ENCODE measurements at regions not wholly inside any gene's neighbourhood (a gene's known extent, or its start where the extent isn't known, plus 50 kb on each side); places are given as distances from the start of the nearest gene placed in this dataset.

DNA sequence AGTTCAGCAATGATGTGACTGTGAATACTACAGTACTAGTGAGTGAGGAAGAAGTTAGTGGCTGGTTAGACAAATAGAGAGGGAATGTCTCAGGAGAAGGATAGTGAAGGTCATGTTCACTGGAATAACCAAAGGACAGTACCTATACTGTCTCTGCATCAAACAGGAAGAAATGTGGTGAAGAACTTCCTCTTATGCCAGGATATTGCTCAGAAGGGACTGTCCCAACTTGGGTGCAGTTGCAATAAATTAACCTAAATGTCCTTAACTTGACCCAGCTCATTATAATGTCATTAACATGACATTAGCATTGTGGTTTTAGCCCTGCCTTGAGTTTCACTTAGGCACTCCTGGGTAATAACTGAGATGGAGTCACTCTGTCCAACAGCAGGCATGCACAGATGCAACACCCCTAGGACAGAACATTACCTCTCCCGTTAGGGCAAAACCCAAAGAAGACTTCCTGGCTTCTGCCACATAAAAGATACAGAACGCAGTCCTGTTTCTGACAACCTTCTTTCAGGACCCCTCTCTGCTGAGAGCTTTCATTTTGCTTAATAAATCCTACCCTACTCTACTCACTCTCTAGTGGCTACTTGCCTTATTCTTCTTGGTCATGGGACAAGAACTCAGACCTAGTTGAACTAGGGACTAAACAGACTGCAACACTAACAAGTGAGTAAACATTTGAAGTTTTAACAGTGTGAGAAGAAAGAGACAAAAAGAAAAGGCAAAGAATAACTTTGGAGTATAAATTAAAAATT is 1591.6 kb upstream of the MIR17HG start:
- no peak for DNase-seq

DNA sequence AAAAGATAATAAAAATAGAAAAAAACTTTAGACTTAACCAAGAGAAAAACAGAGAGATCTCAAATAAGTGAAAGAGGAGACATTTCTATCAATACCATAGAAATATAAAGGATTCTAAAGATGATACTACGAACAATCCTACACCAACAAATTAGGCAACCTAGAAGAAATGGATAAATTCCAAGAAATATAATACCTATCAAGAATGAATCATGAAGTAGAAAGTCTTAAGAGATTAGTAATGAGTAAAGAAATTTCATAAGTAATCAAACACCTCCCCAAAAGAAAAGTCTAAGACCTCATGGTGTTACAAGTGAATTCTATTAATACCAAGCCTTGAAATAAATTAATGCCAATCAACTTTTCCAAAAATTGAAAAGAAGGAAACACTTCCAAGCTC is 1584.5 kb upstream of the MIR17HG start:
- DNase-seq, result no peak

DNA sequence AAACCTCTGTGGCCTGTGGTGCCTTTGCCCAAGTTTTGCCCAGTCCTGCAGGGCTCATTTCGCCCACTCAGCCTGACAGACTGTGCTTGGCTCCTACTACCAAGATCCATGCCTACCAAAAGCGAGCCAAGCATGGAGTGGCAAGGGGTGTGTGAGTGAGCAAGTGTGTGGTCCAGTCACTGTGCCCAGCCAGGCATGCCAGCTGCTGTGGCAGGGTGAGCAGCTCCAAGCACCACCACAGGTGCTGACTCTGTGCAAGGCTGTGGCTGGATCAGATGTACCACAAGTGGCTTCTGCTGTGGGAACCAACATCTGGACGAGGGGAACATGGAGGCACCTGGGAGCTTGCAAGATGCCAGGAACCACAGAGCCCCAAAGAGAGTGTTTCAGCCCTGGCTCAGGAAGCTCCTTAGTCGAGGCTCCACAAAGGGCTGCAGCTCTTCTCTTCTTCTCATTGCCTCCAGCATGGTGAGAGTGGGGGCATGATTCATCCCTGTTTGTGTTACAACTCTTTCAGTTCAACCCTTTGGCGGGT is 1564.2 kb upstream of the MIR17HG start:
- no peak for DNase-seq

DNA sequence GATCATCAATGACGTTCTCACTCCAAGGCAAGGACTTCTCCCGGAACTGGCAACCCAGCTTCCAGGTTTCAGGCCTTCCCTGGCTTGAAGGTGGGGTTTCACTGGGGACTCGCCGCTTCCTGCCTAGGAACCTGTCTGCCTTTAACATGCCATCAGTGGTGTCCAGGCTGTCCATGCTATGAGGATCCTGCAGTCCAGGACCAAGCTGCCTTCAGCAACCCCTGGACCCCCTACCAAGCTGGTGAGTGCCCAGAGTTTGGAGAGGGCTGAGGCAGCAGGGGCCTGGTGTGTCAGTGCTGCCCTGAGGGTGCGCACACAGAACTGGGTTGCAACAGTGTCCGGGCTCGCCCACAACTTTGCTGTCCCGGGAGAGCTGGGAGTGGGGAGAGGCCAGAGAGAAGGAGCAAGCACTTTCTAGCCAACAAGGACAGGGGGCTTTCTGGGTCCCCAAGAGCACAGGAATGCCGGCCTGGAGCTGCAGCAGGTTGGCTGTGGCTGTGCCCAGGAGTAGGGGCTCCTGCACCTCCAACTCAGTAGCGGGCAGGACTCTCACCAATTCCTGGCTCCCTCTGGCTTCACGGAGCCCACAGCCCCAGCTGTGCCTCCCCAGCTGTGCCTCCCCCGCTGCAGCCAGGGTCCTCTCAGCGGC is 1563.2 kb upstream of the MIR17HG start:
- no peak for DNase-seq

DNA sequence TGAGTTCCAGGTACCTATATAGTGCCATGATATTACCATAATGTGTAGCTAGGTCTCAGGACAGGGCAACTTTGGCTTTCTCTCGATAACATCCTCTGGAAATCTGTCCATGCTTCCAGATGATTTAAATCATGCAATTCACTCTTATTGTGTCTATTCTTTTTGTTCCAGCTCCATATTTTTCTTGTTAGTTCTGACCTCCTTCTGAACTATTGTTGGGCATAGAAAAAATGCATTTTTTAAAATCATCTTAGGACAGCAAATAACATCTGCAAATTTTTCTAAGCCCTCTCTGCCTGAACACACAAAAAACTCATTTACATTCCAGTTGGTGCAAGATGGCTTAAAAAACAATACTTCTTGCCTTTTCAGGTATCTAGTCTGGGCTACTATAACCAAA is 1561.0 kb upstream of the MIR17HG start:
- DNase-seq, result no peak

DNA sequence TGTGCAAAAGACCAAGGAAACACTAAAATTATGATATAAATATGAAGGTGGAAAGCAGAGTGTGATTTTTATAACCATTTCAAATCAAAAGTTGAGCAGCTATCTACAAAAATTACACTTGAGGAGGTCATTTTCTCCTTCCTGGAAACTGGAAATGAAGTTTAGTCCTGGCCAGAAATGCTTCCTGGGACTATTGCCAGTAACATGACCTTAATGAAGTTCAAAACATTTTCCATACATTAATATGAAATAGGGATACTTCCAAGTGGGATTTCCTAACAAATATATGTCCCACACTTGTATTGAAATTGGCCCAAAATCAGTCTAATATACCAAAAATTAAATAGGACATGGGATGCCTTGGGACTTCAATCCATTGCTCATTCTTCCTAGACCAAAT is 1556.8 kb upstream of the MIR17HG start:
- DNase-seq, result no peak

DNA sequence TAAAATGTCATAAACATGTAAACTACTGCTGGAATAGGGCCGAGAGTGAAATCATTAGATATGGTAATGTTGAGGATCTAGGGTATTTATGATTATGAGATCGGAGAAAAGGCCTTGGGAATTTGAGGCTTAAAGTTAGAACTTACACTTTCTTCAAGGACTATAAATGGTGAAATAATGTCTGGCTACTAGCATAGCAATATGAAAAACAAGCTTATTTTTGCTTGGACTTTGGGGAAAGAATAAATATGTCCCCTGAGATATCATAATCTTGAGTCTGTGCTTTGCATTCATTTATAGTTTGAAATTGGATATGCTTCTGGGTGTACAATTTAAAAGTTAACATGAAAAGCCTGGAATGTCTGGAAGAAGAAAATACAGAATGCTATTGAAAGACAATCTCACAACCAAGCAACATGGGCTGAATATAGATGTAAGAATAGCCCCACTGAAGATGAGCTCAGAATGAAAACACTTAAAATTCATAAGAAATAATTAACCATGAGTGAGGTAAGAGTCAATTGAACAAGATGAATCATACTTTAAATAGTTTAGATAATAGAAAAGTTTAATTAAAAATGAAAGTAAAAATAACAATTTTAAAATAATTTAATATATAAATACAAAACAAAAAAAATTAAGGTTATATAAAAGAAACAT is 1555.4 kb upstream of the MIR17HG start:
- no peak for DNase-seq

DNA sequence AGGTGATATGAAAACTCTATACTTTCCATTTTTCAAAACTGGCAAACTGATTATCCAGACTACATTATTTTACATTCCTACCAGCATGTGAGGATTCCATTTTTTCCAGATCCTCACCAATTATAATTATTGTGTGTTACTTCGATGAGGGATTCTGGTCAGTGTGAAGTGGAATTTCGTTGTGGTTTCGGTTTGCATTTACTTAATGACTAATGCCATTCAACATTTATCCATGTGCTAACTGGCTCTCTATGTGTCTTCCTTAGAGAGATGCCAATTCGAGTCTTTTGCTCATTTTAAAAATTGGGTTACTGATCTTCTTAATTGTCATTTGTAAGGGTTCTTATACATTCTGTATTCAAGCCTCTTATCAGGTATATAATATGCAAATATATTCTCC is 1551.3 kb upstream of the MIR17HG start:
- no peak for DNase-seq

DNA sequence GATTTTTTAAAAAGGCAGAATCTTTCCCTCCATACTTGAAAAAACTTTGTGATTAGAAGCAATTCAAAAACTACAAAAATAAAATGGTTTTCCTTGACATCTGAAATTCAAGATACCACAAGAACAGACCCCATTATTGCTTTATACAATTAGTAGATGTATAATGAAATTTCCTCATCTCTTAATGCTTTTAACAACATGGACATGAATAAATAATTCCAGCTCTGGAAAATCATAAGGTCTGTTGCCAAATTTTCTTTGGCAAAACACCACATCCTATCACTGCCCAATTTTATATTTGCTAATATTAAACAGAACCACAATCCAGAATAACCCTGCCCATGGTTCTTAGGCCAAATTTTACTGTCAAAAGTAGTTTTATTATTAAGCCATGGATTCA is 1543.6 kb upstream of the MIR17HG start:
- DNase-seq, result no peak

DNA sequence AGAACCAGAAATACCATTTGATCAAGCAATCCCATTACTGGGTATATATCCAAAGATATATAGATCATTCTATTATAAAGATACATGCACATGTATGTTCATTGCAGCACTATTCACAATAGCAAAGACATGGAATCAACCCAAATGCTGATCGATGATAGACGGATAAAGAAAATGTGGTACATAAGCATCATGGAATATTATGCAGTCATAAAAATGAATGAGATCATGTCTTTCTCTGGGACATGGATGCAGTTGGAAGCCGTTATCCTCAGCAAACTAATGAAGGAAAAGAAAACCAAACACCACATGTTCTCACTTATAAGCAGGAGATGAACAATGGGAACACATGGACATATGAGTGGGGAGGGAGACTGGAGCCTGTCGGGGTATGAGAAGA is 1540.9 kb upstream of the MIR17HG start:
- no peak for DNase-seq

DNA sequence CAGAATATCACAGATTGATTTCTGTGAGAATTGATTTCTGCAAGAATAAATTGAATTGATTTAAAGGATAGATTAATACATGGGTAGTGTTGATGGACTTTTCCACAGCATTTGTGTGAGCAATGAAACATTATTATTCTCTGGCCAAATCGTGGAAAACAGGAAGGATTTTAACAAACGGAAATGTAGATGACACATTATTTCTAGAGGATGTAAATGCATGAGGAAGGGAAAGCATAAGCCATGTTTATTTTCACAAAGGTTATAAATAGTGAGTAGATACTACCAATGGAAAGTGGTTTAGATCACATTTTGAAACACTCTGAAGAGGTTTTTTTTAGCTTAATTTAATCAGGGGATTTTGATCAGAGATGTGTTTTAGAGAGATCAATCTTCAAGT is 1534.6 kb upstream of the MIR17HG start:
- DNase-seq, result no peak

DNA sequence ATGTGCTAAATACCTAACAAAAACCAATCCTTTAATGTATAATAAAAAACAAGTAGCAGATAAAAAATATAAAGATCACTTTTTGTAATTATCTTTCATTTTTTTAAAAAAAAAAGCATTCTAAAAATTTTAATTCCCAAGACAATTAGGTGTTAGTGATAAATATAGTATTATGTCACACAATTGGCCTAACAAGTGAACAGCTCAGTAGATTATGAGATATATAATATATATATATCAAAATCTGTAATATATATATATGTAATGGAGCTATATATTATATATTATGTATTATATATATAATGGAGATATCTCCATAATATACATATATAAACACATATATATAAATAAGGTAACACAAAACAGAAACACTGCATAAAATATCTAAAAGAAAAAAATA is 1531.1 kb upstream of the MIR17HG start:
- no peak for DNase-seq

DNA sequence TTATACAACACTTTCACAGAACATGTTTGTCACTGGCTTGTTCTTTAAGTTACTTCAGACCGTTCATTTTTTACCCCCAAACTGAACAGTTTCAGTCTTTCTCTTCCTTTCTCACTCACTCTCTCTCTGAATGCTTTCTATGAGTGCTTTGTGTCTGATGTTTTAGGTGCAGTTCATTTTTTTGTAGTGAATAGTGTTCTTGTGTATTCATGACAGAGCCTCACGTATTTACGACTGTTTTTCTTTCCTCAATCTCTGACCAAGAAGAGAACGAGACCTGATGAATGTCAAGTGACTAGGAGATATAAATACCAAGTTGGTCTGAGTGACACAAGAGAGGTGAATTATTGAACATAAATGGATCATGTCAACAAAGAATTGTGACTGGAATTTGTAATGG is 1525.0 kb upstream of the MIR17HG start:
- DNase-seq, result no peak

DNA sequence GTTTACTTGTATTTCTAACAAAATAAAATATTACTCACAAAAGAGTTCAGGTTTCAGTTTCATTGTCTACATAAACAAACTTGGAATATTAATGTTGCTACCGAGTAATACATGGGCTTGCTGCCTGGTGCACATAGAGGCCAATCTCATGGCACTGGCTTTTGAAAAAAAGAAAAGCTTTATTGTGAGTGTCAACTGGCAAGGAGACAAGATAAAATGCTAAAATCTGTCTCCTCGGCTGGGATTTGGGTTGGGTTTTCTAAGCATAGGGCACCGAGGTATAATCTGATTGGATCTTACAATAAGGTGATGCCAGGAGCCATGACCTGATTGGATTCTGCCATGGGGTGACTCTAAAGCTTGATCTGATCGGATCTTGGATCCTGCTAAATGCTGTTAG is 1519.9 kb upstream of the MIR17HG start:
- DNase-seq, result no peak

DNA sequence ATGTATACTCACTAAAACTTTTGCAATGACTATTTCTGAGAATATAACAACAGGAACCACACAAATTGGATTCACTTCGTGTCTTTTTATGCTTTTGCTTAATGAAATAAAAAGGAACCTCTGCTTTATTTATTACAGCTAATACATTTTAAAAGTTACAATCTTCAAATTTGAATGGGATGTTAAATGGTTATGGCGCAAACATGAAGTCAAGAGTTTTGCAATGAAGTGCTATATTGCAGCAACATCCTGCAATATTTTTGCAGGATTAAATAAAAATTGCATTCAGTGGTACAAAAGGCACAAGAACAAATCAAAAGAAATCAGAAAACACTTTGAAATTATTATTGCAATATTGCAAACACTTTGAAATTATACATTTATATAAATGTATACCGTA is 1519.0 kb upstream of the MIR17HG start:
- DNase-seq, result no peak

DNA sequence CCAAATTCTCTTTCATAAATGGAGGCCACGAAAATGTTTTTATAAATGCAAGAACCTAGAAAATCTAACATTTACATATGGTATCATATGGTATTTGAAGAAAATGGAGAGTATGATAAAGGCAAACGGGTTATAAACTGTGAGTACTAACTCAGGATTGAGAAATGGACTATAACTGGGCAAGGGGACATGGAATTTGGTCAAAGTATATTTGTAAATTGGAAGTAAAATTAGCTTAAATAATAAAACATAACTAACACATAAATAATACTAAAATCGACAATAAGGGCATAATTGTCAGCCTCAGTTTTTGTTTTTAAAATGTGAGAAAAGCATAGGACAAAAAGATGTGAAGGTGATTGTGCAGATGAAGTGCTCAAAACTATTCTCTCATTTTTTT is 1516.3 kb upstream of the MIR17HG start:
- DNase-seq, result no peak

DNA sequence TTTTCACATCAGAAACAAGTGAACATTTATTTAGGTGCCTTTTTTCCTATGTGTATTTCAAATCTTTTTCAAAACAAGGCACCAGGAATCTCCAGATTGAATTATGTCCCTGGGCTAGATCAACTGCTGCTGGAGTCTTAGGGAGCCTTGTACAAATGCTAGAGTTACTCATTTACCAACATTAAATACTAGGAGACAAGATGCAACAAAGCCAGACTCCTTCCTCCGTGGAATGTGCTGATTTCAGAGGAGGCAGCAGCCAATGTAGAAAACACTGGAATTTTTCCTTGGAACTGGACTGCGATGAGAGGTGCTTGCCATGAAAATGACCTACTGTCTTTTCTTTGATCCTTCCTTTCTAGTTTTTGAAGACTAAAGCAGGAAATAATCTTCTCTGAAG is 1514.7 kb upstream of the MIR17HG start:
- no peak for DNase-seq

DNA sequence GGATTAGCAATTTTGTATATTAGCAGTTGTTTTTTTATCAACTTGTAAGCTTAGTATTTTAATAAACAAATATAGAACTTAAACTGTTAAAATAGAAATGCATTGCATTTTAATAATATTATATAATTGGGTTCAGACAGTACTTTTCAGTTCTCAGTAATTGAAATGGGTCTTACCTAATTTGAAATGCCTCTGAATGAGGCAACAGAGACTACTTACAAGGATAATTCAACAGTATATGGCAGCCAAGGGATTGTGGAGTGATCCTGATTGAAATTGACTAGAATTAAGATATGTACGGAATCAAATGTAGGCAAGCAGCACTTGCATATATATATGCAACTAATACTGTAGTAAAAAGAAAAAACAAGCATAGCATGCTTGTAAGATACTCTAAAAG is 1503.9 kb upstream of the MIR17HG start:
- DNase-seq, result no peak

DNA sequence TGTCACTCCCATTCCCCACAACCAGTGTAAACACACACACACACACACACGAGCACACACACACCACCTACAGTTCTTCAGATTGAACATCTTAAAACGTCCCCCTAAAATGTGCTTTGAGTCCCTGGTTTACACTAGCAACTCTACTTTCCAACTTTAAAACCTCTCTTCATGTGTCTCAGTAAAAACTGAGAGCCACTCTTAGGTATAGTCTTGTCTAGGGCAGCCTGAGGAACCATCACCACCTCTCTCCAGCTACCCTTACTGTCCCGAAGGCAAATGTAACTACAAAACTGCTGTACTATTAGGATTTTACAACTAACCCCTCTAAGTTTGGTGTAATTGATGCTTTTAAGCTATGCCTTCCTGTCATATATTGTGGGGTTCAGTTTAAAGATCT is 1501.6 kb upstream of the MIR17HG start:
- no peak for DNase-seq

DNA sequence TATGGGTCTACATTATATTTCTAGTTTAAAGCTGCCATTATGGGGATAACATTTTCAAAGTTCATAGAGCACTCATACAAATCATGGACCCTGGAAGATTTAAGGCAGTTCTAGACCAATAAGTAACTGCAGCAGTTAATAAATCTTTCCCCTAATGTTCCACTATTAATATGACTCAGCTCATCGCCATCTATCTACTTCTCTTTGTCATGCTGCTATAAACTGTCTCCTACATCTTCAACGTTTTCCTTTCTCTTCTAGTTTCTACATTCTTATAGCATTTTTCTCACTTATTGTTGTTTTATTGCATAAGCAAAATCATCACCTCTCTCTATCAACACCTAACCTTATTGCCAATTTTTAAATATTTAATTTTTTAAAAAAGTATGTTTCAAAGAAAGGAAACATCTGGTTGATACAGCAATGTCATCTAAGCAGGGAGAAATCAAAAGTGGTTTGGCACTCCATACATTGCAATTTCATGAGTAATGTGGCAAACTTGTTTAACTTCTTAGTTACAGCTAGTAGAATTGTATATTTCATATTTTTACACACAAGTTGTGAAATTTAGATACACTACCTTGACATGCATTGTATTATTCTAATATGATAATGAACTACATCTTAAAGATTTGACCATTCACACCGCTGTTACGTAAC is 1500.4 kb upstream of the MIR17HG start:
- DNase-seq, result no peak

DNA sequence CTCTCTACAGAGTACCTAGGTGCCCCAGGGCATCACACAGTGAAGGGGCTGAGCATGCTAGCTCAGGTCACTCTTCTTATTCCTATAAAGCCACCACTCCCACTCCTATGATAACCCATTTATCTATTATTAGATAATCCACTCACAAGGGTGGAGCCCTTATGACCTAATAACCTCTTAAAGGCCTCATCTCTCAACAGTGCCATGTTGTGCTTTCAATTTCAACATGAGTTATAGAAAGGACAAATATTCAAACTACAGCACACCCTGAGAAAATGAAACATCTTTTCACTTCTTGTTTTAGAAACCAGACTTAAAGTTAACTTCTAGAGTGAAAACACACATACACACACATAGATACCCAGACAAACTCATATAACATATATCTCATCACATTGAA is 1494.9 kb upstream of the MIR17HG start:
- DNase-seq, result no peak

DNA sequence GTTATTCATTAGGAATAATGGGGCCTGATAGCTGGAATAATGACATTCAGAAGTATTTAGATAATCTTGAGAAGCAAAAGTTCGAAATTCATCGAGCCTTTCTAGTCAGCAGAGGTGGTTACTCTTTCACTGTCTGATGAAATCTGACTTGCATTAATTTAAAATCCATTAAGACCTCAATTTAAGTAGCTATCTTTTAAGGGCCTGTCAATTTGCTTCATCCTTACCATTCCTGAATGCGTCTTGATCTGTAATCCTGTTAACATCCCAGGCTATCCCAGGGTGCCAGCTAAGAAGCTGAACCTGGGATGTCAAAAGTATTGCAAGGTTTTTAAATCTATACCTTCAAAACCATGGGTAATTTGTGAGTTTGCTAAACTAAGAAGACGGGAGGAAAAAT is 1491.0 kb upstream of the MIR17HG start:
- DNase-seq, result no peak

DNA sequence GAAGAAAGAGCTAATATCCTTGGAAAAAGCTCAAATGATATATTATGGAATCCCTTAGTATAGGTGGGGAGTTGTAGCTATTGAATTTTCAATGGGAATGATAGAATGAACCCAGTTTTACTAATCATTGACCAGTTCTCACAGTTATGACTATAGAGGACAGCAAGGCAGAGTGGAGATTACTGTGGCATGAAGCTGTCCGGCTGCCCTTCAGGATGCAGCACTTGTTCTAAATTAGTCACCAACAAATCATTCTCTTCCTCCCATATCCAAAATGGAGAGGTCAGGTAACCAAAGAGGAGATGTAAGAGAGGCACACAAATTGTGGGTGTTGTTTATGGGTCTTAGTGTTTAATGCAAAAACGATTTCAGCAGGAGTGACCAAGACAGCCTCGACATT is 1490.0 kb upstream of the MIR17HG start:
- no peak for DNase-seq

All from activated T-cell treated with anti-CD3 and anti-CD28 coated beads, Interleukin-2, amount 50 U/mL, for 1 hour (primary cell).